Stimulated activated CD8-positive, alpha-beta memory T cell treated with anti-CD3 and anti-CD28 coated beads, Interleukin-15, amount 100 ng/mL, for 48 hours (primary cell): ENCODE measurements at regions not wholly inside any gene's neighbourhood (a gene's known extent, or its start where the extent isn't known, plus 50 kb on each side); places are given as distances from the start of the nearest gene placed in this dataset.
"Not testable (repeated sequence)": the region's sequence is repeated elsewhere in the genome, so short reads cannot be mapped to it uniquely, and the experiment has no call there.

Experiments
- DNase-seq, 2 donors: peaks; one replicate each; pipeline ENCODE4 v3.0.0-alpha.2; 2020; ENCODE audit warnings: low read depth in 2 of 2

GRCh38 chr2:131827481-131828163, 299.9 kb downstream of the CCDC74A start:
- DNase-seq: no peak

- no peak for DNase-seq
Observed at GRCh38 chr2:131828164-131828561, 300.5 kb downstream of the CCDC74A start.

- not testable (repeated sequence) for DNase-seq
Observed at GRCh38 chr2:131828633-131829455, 301.2 kb downstream of the CCDC74A start.

GRCh38 chr2:131829456-131830241, 302.0 kb downstream of the CCDC74A start:
- not testable (repeated sequence) for DNase-seq

GRCh38 chr2:131830242-131830945, 302.7 kb downstream of the CCDC74A start:
- not testable (repeated sequence) for DNase-seq

- not testable (repeated sequence) for DNase-seq
Observed at GRCh38 chr2:131830946-131831310, 303.2 kb downstream of the CCDC74A start.

- peak in 1 of 2 donors; percentile 8 for DNase-seq
Observed at GRCh38 chr2:131831450-131832208, 303.9 kb downstream of the CCDC74A start.

GRCh38 chr2:131832209-131832780, 304.6 kb downstream of the CCDC74A start:
- not testable (repeated sequence) for DNase-seq

- not testable (repeated sequence) for DNase-seq
Observed at GRCh38 chr2:131832917-131833316, 305.2 kb downstream of the CCDC74A start.

- not testable (repeated sequence) for DNase-seq
Observed at GRCh38 chr2:131833367-131834202, 305.9 kb downstream of the CCDC74A start.

- not testable (repeated sequence) for DNase-seq
Observed at GRCh38 chr2:131834203-131835020, 306.7 kb downstream of the CCDC74A start.

- DNase-seq: not testable (repeated sequence)
Observed at GRCh38 chr2:131835022-131835421, 307.3 kb downstream of the CCDC74A start.

GRCh38 chr2:131835621-131836091, 308.0 kb downstream of the CCDC74A start:
- no peak for DNase-seq

GRCh38 chr2:131836116-131836515, 308.4 kb downstream of the CCDC74A start:
- not testable (repeated sequence) for DNase-seq

- DNase-seq: not testable (repeated sequence)
Observed at GRCh38 chr2:131844044-131844443, 316.4 kb downstream of the CCDC74A start.

GRCh38 chr2:131856202-131856601, 305.6 kb downstream of the ANKRD30BL start:
- not testable (repeated sequence) for DNase-seq

- DNase-seq: not testable (repeated sequence)
Observed at GRCh38 chr2:131858197-131858596, 303.6 kb downstream of the ANKRD30BL start.
